SK-N-SH treated with all-trans-retinoic acid at 6 μM for 48 hours (cell line): ENCODE measurements at regions not wholly inside any gene's neighbourhood (a gene's known extent, or its start where the extent isn't known, plus 50 kb on each side); places are given as distances from the start of the nearest gene placed in this dataset.

Experiments
- ARNTL ChIP-seq: fragments of 450-650 bp; formaldehyde crosslinking; IDR thresholded peaks from 2 replicates; pipeline ENCODE4 v1.5.0; 2020; ENCODE audit warnings: low read depth, mild to moderate bottlenecking, moderate library complexity, borderline replicate concordance
- PATZ1 ChIP-seq: fragments of 250-450 bp; sonication (Bioruptor Pico); IDR thresholded peaks from 2 replicates; pipeline ENCODE4 v1.8.0; 2020; ENCODE audit warnings: mild to moderate bottlenecking, moderate library complexity, borderline replicate concordance
- POU6F1 ChIP-seq: fragments of 250-450 bp; sonication (Bioruptor Pico); IDR thresholded peaks from 2 replicates; pipeline ENCODE4 v1.8.0; 2021; ENCODE audit warnings: low read depth, mild to moderate bottlenecking, moderate library complexity, borderline replicate concordance
- SNAI2 ChIP-seq: fragments of 250-450 bp; sonication (Bioruptor Pico); IDR thresholded peaks from 2 replicates; pipeline ENCODE4 v1.5.0; 2020; ENCODE audit warnings: mild to moderate bottlenecking, moderate library complexity
- TOX ChIP-seq: fragments of 250-450 bp; sonication (Bioruptor Pico); IDR thresholded peaks from 2 replicates; pipeline ENCODE4 v1.8.0; 2021; ENCODE audit warnings: mild to moderate bottlenecking, moderate library complexity, borderline replicate concordance
- ZNF565 ChIP-seq: fragments of 450-650 bp; formaldehyde crosslinking; conservative IDR thresholded peaks from 2 replicates; pipeline ENCODE4 v1.5.0; 2020; ENCODE audit warnings: low read depth, mild to moderate bottlenecking, moderate library complexity

DNA sequence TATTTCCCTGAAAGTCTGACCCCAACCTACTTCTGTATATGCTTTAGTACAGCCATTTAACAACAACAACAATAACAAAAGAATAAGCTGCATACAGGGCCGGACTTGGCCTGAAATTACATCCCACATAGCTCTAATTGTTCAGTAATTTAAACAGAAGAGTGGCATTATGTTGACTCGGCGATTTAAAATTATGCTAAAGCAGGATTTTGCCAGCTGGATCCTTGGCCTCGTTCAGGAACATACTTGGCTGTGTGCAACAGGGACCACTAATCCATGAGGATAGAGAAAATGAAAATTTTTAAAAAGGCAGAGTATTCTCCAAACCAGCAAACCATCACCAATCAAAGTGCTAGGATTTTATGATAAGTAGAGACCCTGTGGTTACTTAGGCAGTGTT lies 433.1 kb upstream of the RBMS3 start:
- TF ChIP-seq ZNF565 (CRISPR knock-in tag) (no peak), PATZ1 (CRISPR knock-in tag) (no peak), TOX (CRISPR knock-in tag) (no peak), ARNTL (no peak), POU6F1 (no peak), SNAI2 (CRISPR knock-in tag) (no peak)
